GM21619 (cell line): ENCODE measurements at regions not wholly inside any gene's neighbourhood (a gene's known extent, or its start where the extent isn't known, plus 50 kb on each side); places are given as distances from the start of the nearest gene placed in this dataset.

Experiments
- ATAC-seq: cut with Tn5 transposase; IDR thresholded peaks from one replicate; pipeline ENCODE4 v1.9.1; 2021; ENCODE audit not compliant: unreplicated experiment

- ATAC-seq: no peak
Observed at GRCh38 chr16:13856398-13856797, 63.6 kb upstream of the ERCC4 start.

GRCh38 chr16:13856811-13857511 lies 63.0 kb upstream of the ERCC4 start:
- no peak for ATAC-seq

- ATAC-seq: no peak
Observed at GRCh38 chr16:13858873-13859580, 60.9 kb upstream of the ERCC4 start.

- ATAC-seq: no peak
Observed at GRCh38 chr16:13863075-13863765, 56.7 kb upstream of the ERCC4 start.

GRCh38 chr16:13864689-13865088 lies 55.3 kb upstream of the ERCC4 start:
- ATAC-seq: no peak

GRCh38 chr16:13866073-13866472 lies 53.9 kb upstream of the ERCC4 start:
- ATAC-seq: peak; percentile 62
